HEK293T (cell line): ENCODE measurements at regions not wholly inside any gene's neighbourhood (a gene's known extent, or its start where the extent isn't known, plus 50 kb on each side); places are given as distances from the start of the nearest gene placed in this dataset.

Experiments used
- BHLHE40 ChIP-seq: fragments of 450-650 bp; IDR thresholded peaks from 2 replicates; pipeline ENCODE4 v1.6.1; 2016; ENCODE audit warnings: mild to moderate bottlenecking, moderate library complexity, borderline replicate concordance
- HDGF ChIP-seq: fragments of 450-650 bp; IDR thresholded peaks from 2 replicates; pipeline ENCODE4 v1.6.1; 2017; ENCODE audit warnings: antibody characterized with exemption, borderline replicate concordance
- SP1 ChIP-seq: fragments of 450-650 bp; IDR thresholded peaks from 2 replicates; pipeline ENCODE4 v1.6.1; 2017
- TARDBP ChIP-seq: fragments of 450-650 bp; IDR thresholded peaks from 2 replicates; pipeline ENCODE4 v1.6.1; 2016

- no peak for TF ChIP-seq SP1
- TF ChIP-seq HDGF, result no peak
- no peak for TF ChIP-seq TARDBP
- no peak for TF ChIP-seq BHLHE40
Measured at GRCh38 chr1:217270101-217270500, 360.8 kb downstream of the GPATCH2 start.
